Loucy (cell line): ENCODE measurements at regions not wholly inside any gene's neighbourhood (a gene's known extent, or its start where the extent isn't known, plus 50 kb on each side); places are given as distances from the start of the nearest gene placed in this dataset.

ENCODE experiments used
- H2AFZ ChIP-seq: fragments of 200-600 bp; sonication (generic); 2 replicates; pipeline ENCODE4 v1.6.0; 2016; ENCODE audit warnings: antibody characterized with exemption, mild to moderate bottlenecking, low read length, moderate library complexity
- H3F3A ChIP-seq: fragments of 200-600 bp; 2 replicates; pipeline ENCODE4 v1.6.0; 2016; ENCODE audit warnings: antibody characterized with exemption, low read depth, mild to moderate bottlenecking
- H3K27me3 ChIP-seq: fragments of 200-600 bp; sonication (generic); 2 replicates; pipeline ENCODE4 v1.6.1; 2014; ENCODE audit warnings: low read length, mild to moderate bottlenecking; ENCODE audit not compliant: insufficient read depth, poor library complexity, severe bottlenecking
- H3K36me3 ChIP-seq: fragments of 200-600 bp; sonication (generic); 2 replicates; pipeline ENCODE4 v1.6.1; 2016; ENCODE audit warnings: low read length; ENCODE audit not compliant: insufficient read depth
- H3K4me1 ChIP-seq: fragments of 200-600 bp; sonication (generic); 2 replicates; pipeline ENCODE4 v1.5.1; 2014; ENCODE audit warnings: low read length, mild to moderate bottlenecking; ENCODE audit not compliant: insufficient read depth, poor library complexity, severe bottlenecking
- H3K4me2 ChIP-seq: fragments of 200-600 bp; sonication (generic); 2 replicates; pipeline ENCODE4 v1.6.0; 2014; ENCODE audit warnings: antibody characterized with exemption, low read length, low read depth, mild to moderate bottlenecking; ENCODE audit not compliant: poor library complexity, severe bottlenecking
- H3K4me3 ChIP-seq: fragments of 200-600 bp; sonication (generic); 2 replicates; pipeline ENCODE4 v1.5.1; 2014; ENCODE audit warnings: low read length, mild to moderate bottlenecking, mixed read lengths; ENCODE audit not compliant: poor library complexity, severe bottlenecking
- H3K79me2 ChIP-seq: fragments of 200-600 bp; sonication (generic); 2 replicates; pipeline ENCODE4 v1.6.1; 2014; ENCODE audit warnings: low read length; ENCODE audit not compliant: insufficient read depth
- H3K9ac ChIP-seq: fragments of 200-600 bp; sonication (generic); 2 replicates; pipeline ENCODE4 v1.6.0; 2014; ENCODE audit warnings: mild to moderate bottlenecking, low read depth, low read length, moderate library complexity; ENCODE audit not compliant: poor library complexity, severe bottlenecking
- H3K9me2 ChIP-seq: fragments of 200-600 bp; sonication (generic); replicated peaks from 2 replicates; pipeline ENCODE4 v1.6.1; 2016; ENCODE audit warnings: low read depth, low read length, mixed read lengths
- H3K9me3 ChIP-seq: fragments of 200-600 bp; sonication (generic); 2 replicates; pipeline ENCODE4 v1.6.1; 2014; ENCODE audit warnings: mild to moderate bottlenecking, antibody characterized with exemption, low read length, low read depth; ENCODE audit not compliant: insufficient read depth
- H4K20me1 ChIP-seq: fragments of 200-600 bp; sonication (generic); 2 replicates; pipeline ENCODE4 v1.6.0; 2014; ENCODE audit warnings: antibody characterized with exemption, low read length, mild to moderate bottlenecking; ENCODE audit not compliant: insufficient read depth, poor library complexity, severe bottlenecking
- EZH2phosphoT487 ChIP-seq: fragments of 200-600 bp; IDR thresholded peaks from 2 replicates; pipeline ENCODE4 v1.6.1; 2018; ENCODE audit warnings: antibody characterized with exemption, mild to moderate bottlenecking, moderate library complexity, borderline replicate concordance
- TF ChIP-seq, protein P1 (sequence below): fragments of 200-600 bp; sonication (generic); conservative IDR thresholded peaks from 2 replicates; pipeline ENCODE4 v1.5.1; 2014; ENCODE audit warnings: mild to moderate bottlenecking, antibody characterized with exemption, low read length

DNA sequence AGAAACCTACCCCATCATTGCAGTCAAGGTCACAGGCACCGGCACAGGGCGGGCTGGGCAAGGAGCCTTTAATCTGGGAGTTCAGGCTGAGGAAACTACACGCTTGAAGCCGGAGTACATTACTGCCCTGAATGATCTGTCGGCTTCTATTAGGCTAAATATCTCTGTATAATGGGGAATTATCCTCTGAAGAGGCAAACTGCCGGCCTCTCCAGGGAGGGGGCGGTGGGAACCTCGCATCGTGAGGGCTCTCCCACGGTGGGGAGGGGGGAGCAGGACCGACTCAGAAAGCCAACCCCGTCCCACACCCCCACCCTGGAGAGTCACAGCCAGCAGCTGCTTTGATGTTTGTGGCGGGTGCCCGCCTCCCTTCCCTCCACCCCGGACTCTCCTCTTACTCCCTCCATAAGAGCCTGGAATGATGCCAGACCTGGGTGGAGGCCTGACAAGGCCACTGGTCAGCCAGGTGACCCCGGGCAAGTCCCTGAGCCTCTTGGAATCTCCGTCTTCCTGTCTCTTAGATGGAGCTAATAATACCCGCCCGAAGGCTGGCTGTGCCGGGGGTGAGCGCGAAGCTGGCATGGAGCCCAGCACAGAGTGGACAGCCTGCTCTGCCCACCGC is 63.4 kb upstream of the LINGO1 start:
- H3K4me3 ChIP-seq = no peak overlapping the region
- TF ChIP-seq, protein P1, sequence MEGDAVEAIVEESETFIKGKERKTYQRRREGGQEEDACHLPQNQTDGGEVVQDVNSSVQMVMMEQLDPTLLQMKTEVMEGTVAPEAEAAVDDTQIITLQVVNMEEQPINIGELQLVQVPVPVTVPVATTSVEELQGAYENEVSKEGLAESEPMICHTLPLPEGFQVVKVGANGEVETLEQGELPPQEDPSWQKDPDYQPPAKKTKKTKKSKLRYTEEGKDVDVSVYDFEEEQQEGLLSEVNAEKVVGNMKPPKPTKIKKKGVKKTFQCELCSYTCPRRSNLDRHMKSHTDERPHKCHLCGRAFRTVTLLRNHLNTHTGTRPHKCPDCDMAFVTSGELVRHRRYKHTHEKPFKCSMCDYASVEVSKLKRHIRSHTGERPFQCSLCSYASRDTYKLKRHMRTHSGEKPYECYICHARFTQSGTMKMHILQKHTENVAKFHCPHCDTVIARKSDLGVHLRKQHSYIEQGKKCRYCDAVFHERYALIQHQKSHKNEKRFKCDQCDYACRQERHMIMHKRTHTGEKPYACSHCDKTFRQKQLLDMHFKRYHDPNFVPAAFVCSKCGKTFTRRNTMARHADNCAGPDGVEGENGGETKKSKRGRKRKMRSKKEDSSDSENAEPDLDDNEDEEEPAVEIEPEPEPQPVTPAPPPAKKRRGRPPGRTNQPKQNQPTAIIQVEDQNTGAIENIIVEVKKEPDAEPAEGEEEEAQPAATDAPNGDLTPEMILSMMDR = no peak
- no peak for TF ChIP-seq EZH2phosphoT487
- H3K4me2 ChIP-seq = no peak overlapping the region
- no peaks in the 10 kb centered on the region for H3K9me3 ChIP-seq
- no peaks in the 10 kb centered on the region for H3K4me1 ChIP-seq
- H3K9ac ChIP-seq = no peak overlapping the region
- H2AFZ ChIP-seq = no peak overlapping the region
- H3K79me2 ChIP-seq = no peaks in the 10 kb centered on the region
- no peaks in the 10 kb centered on the region for H3F3A ChIP-seq
- H4K20me1 ChIP-seq = no peaks in the 10 kb centered on the region
- H3K27me3 ChIP-seq = no peaks in the 10 kb centered on the region
- no peaks in the 10 kb centered on the region for H3K9me2 ChIP-seq
- H3K36me3 ChIP-seq = no peaks in the 10 kb centered on the region

DNA sequence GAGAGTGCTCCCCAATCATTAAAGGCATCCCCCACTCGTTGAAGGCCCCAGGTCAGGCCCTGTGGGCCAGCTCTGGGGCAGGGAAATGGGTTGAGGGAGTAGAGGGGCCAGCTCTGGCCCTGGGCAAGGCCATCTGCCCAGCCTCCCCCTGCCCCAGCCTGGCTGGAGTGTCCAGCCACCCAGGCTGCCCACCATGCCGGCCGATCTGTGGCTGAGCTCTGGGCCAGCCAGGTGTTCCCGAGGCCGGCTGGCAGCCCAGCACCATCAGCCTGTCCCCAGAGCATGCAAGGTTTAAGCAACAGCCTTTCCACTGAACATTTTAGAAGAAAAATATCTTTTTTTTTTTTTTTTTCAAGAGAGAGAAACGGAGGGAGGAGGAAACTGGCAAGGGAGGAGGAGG is 62.8 kb upstream of the LINGO1 start:
- TF ChIP-seq EZH2phosphoT487 = no peak
- TF ChIP-seq, protein P1 = no peak
- no peaks in the 10 kb centered on the region for H3K27me3 ChIP-seq

DNA sequence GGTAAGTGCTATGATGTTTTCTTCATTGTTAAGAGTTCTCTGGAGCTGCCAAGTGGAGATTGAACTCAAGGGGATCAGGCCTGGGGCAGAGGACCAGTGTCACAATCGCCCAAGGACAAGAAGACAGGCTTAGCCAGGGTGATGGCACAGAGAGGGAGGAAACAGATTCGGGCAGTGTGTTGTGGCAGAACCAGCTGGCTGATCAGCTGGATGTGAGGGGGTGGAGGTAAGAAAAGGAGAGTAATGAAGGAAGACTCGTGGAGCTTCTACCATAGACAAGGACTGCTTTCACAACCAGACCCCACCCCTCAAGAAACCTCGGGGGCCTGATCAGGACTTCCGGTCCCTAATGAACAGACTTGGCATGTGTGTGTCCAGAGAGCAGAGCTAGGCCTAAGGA is 60.9 kb upstream of the LINGO1 start:
- Histone ChIP-seq H3K9ac (no peak overlapping the region), H4K20me1 (no peaks in the 10 kb centered on the region), H3F3A (no peaks in the 10 kb centered on the region), H3K9me2 (no peaks in the 10 kb centered on the region), H3K27me3 (no peaks in the 10 kb centered on the region), H3K9me3 (no peaks in the 10 kb centered on the region), H3K4me3 (no peak overlapping the region), H3K4me1 (no peaks in the 10 kb centered on the region), H3K79me2 (no peaks in the 10 kb centered on the region), H2AFZ (no peak overlapping the region), H3K36me3 (no peaks in the 10 kb centered on the region), H3K4me2 (no peak overlapping the region)
- TF ChIP-seq, protein P1 = no peak
- TF ChIP-seq EZH2phosphoT487 = no peak

More for the DNA sequence above, 62.8 kb upstream of the LINGO1 start:
- Histone ChIP-seq H3K4me2 (no peak overlapping the region), H3K79me2 (no peaks in the 10 kb centered on the region), H3F3A (no peaks in the 10 kb centered on the region), H3K9ac (no peak overlapping the region), H4K20me1 (no peaks in the 10 kb centered on the region), H3K4me3 (no peak overlapping the region), H3K36me3 (no peaks in the 10 kb centered on the region), H3K9me2 (no peaks in the 10 kb centered on the region), H2AFZ (no peak overlapping the region), H3K4me1 (no peaks in the 10 kb centered on the region), H3K9me3 (no peaks in the 10 kb centered on the region)
